GM18502 (cell line): ENCODE measurements at regions not wholly inside any gene's neighbourhood (a gene's known extent, or its start where the extent isn't known, plus 50 kb on each side); places are given as distances from the start of the nearest gene placed in this dataset.

Source experiments
- ATAC-seq: cut with Tn5 transposase; IDR thresholded peaks from one replicate; pipeline ENCODE4 v1.9.1; 2021; ENCODE audit warnings: mild to moderate bottlenecking; ENCODE audit not compliant: unreplicated experiment, poor library complexity

- ATAC-seq = no peak
Measured at GRCh38 chr2:176689711-176690110, 420.5 kb downstream of the MTX2 start.

- no peak for ATAC-seq
Measured at GRCh38 chr2:176691471-176691870, 422.2 kb downstream of the MTX2 start.

- no peak for ATAC-seq
Measured at GRCh38 chr2:176692533-176692932, 423.3 kb downstream of the MTX2 start.

- ATAC-seq = no peak
Measured at GRCh38 chr2:176699098-176699497, 429.9 kb downstream of the MTX2 start.

- ATAC-seq = no peak
Measured at GRCh38 chr2:176699644-176700043, 430.4 kb downstream of the MTX2 start.

GRCh38 chr2:176702131-176702530 lies 432.9 kb downstream of the MTX2 start:
- ATAC-seq = no peak

- ATAC-seq = no peak
Measured at GRCh38 chr2:176704282-176704858, 435.1 kb downstream of the MTX2 start.

GRCh38 chr2:176709149-176709951 lies 440.1 kb downstream of the MTX2 start:
- ATAC-seq = no peak

- no peak for ATAC-seq
Measured at GRCh38 chr2:176709991-176710390, 440.7 kb downstream of the MTX2 start.

GRCh38 chr2:176710657-176711186 lies 441.5 kb downstream of the MTX2 start:
- ATAC-seq = no peak

- ATAC-seq = no peak
Measured at GRCh38 chr2:176725873-176726645, 456.8 kb downstream of the MTX2 start.

GRCh38 chr2:176727696-176728095 lies 458.5 kb downstream of the MTX2 start:
- ATAC-seq = no peak

- ATAC-seq = no peak
Measured at GRCh38 chr2:176729706-176730569, 460.7 kb downstream of the MTX2 start.

GRCh38 chr2:176732780-176733179 lies 463.5 kb downstream of the MTX2 start:
- ATAC-seq = no peak

GRCh38 chr2:176733698-176734430 lies 464.6 kb downstream of the MTX2 start:
- no peak for ATAC-seq

- no peak for ATAC-seq
Measured at GRCh38 chr2:176734868-176735267, 465.6 kb downstream of the MTX2 start.

GRCh38 chr2:176742271-176742670 lies 470.3 kb upstream of the HNRNPA3 start:
- no peak for ATAC-seq

GRCh38 chr2:176743671-176744070 lies 468.9 kb upstream of the HNRNPA3 start:
- ATAC-seq = no peak

GRCh38 chr2:176744146-176744545 lies 468.4 kb upstream of the HNRNPA3 start:
- no peak for ATAC-seq
